ENCODE measurements at regions not wholly inside any gene's neighbourhood (a gene's known extent, or its start where the extent isn't known, plus 50 kb on each side); places are given as distances from the start of the nearest gene placed in this dataset.
"Not testable (repeated sequence)": the region's sequence is repeated elsewhere in the genome, so short reads cannot be mapped to it uniquely, and the experiment has no call there.

DNA sequence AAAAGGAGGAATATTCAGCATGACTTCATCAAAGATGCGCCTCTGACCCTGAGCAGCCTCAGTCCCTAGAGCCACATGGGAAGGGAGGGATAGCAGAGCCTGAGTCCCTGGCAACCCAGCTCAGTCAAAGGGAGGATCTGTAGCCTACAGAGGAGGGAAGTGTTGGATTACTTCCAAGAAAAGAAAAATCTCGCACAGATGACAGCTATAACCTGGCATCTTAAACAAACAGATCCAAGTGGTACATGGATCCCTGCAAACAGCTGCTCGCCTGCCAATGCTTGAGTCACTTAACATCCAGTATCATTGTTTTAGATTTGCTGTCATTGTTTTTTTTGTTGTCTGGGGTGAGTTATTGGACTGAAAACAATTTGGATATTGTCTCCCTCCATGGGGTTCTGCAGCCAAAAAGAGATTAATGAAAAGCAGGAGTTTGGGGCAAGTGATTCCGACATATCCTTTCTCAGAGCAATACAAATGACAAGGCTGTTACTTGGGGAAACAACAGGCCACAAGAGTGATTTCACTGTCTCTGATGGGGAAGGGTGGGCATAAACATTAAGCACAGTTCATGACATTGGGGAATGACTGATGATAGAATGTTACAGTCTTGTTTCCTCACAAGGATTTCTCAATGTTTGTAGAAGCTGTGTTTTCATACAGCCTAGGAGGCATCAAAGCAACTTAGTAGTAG is 153.5 kb upstream of the KIF2A start:
- Mint-ChIP-seq H3K36me3 (peaks cover 0 to 7% of the 10 kb centered on the region in 2 donors), H3K27ac (no peak overlapping the region), H3K9me3 (peaks cover 10 to 11% of the 10 kb centered on the region in 2 donors)
- ATAC-seq (no peak), DNase-seq (ENCODE audit: low spot score in 2 of 2) (no peak)

DNA sequence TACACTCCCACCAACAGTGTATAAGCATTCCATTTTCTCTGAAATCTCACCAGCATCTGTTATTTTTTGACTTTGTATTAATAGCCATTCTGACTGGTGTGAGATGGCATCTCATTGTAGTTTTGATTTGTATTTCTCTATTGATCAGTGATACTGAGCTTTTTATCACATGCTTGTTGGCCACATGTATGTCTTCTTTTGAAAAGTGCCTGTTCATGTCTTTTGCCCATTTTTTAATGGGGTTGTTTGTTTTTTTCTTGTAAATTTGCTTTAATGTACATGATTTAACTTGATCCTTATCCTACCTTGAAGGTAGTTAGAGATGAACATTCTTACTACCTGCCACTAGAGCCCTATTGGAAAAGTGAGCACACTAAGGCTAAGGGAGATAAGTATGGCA is 151.2 kb upstream of the KIF2A start:
- ATAC-seq (no peak), DNase-seq (ENCODE audit: low spot score in 2 of 2) (no peak)
- H3K9me3 Mint-ChIP-seq: peaks cover 10 to 17% of the 10 kb centered on the region in 2 donors
- no peak overlapping the region for H3K27ac Mint-ChIP-seq
- peaks cover 0 to 7% of the 10 kb centered on the region in 2 donors for H3K36me3 Mint-ChIP-seq

DNA sequence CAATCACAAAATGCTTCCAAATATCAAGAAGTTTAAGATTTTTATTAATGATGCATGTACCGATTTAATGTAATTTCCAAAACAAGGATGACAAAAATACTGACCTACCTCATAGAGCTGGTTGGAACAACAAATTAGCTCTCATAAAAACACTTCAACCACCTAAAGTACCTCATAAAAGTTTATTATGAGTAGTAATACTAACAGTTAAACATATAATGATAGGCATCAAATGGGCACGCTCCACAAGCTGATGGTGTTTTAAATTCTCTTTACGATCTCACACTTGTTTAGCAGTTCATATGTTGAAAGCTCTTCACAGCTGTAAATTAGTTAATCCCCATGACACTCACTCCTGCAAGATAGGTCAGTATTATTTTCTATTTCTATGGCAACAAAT is 150.0 kb upstream of the KIF2A start:
- DNase-seq (ENCODE audit: low spot score in 2 of 2): no peak
- no peak for ATAC-seq
- Mint-ChIP-seq H3K27ac (no peak overlapping the region), H3K36me3 (peaks cover 0 to 7% of the 10 kb centered on the region in 2 donors), H3K9me3 (peaks cover 10 to 17% of the 10 kb centered on the region in 2 donors)

DNA sequence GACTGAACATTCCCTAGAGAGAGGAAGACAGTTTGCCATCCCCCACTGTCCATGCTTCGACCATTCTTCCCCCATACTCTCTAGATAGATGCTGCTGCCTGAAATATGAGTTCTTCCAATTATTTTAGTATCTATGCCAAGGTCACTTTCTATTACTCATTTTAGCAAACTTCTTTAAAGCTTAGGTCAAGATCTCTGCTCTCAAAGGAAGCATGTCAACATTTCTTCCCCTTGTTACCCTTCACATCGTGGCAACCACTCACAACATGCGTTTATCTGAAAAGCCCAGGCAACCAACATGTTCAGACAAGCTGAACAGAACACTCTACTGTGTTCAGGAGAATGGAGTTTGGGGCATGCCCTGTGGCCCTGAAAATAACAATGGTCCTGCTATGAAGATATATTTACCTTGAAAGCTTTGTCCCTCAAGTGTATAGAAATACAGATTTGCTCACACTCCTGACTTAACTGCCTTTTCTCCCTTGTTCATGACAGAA is 138.4 kb upstream of the KIF2A start:
- Mint-ChIP-seq H3K27ac (no peak overlapping the region), H3K36me3 (no peaks in the 10 kb centered on the region), H3K9me3 (no peaks in the 10 kb centered on the region)
- DNase-seq (ENCODE audit: low spot score in 2 of 2) (no peak), ATAC-seq (no peak)

DNA sequence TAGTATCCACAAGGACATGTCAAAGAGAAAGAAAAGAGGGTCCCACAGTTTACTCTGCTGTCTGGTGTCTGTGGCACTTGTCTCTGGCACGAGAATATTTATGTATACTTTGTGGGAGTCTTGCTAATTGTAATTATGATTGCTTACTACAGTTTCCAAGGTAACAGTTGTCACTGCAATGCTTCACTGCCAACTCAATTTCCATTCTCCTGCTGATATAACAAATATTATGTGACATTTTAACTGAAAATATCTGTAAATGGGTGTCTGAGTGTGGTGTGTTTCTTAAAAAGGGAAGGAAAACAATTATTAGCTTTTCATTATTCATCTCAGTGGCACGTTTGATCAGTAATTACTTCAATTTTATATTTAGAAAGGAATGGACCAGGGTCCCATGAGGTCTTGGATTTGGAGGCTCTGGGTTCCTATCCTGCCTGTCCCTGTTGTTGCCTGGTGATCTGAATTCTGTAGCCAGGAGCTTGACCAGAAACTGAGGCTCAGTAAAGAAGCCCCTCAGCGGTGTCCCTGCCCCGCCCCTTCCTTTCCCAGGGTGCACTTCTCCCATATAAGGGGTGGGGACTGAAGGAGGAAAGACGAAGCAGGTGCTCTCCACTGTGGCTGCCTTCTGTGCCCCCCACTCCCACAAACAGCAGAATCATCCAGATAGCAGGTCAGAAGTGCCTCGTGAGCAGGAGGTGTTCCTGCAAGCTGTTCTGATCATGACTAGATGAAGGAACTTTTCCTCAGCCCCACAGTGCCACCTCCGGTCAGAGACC is 137.3 kb upstream of the KIF2A start:
- Mint-ChIP-seq H3K9me3 (no peaks in the 10 kb centered on the region), H3K27ac (no peak overlapping the region), H3K36me3 (no peaks in the 10 kb centered on the region)
- ATAC-seq (no peak), DNase-seq (ENCODE audit: low spot score in 2 of 2) (no peak)

DNA sequence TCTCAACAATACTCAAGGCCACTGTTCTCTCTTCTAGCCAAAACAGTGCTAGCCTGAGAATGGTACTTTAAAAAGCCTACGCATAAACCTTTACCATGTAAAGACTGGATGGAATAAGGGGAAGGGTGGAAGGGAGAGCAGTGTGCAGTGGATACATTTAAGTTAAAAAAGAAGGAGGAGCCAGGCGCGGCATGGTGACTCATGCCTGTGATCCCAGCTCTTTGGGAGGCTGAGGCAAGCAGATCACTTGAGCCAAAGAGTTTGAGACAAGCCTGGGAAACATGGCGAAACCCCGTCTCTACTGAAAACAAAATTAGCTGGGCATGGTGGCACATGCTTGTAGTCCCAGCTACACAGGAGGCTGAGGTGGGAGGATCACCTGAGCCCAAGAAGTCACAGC is 127.7 kb upstream of the KIF2A start:
- no peaks in the 10 kb centered on the region for H3K36me3 Mint-ChIP-seq
- ATAC-seq (no peak), DNase-seq (ENCODE audit: low spot score in 2 of 2) (no peak)
- no peaks in the 10 kb centered on the region for H3K9me3 Mint-ChIP-seq
- H3K27ac Mint-ChIP-seq: no peak overlapping the region

DNA sequence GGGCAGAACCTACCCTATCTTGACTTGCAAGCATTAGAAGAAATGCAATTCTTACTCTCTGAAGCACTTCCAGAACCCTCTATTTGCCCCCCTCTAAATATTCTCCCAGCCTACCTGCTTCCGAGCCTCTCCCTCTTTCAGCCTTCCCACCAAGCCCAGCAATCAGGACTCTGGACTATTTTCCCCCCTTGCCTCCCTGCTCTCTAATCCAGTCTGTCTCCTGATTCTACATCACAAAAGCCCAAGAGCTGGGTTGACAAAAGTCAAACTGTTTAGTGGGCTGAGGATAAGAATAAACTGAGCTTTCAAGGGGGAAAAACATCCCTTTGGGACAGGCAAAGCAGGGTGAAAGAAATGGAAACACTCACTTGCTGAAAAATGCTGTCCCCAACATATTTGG is 123.2 kb upstream of the KIF2A start:
- no peak for ATAC-seq
- Mint-ChIP-seq H3K9me3 (no peaks in the 10 kb centered on the region), H3K27ac (no peak overlapping the region), H3K36me3 (no peaks in the 10 kb centered on the region)
- no peak for DNase-seq (ENCODE audit: low spot score in 2 of 2)

DNA sequence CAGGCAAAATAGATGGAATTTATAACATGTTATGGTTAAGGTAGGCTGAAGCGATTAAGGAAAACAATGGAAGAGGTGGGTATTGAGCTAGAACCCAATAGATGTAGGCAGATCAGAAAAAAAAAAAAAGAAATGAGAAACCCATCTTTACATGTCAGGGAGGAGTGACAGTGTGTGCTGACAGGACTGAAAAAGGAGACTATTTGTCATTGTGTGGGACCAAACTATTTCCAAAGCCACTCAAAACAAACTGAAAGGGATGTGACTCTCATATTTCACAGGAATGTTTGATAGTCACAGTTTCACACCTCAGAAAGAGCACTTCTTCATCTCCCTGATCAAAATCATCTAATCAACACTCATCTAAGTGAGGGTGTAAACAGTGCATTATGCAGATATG is 122.3 kb upstream of the KIF2A start:
- peak in 1 of 2 donors; percentile 48 for ATAC-seq
- no peak for DNase-seq (ENCODE audit: low spot score in 2 of 2)
- no peak overlapping the region for H3K27ac Mint-ChIP-seq
- no peaks in the 10 kb centered on the region for H3K9me3 Mint-ChIP-seq
- H3K36me3 Mint-ChIP-seq: no peaks in the 10 kb centered on the region

DNA sequence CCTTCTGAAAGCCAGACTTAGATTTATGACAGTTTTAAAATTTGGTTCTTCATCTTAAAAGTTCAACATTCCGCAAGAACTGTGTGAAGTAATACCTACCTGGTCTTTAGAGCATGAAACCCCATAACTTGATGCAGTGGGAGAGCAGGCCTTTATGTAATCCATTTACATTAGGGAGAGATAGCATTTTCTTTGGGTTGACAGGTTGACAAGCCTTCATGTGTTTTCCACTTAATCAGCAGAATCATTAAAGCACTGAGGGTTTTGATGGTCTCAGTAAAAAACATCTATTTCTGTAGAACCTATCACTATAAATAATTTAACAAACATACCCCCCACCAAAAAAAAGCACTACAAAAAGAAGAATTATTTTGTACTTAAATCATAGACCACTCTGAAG is 121.6 kb upstream of the KIF2A start:
- no peak for DNase-seq (ENCODE audit: low spot score in 2 of 2)
- Mint-ChIP-seq H3K36me3 (no peaks in the 10 kb centered on the region), H3K9me3 (no peaks in the 10 kb centered on the region), H3K27ac (no peak overlapping the region)
- no peak for ATAC-seq

DNA sequence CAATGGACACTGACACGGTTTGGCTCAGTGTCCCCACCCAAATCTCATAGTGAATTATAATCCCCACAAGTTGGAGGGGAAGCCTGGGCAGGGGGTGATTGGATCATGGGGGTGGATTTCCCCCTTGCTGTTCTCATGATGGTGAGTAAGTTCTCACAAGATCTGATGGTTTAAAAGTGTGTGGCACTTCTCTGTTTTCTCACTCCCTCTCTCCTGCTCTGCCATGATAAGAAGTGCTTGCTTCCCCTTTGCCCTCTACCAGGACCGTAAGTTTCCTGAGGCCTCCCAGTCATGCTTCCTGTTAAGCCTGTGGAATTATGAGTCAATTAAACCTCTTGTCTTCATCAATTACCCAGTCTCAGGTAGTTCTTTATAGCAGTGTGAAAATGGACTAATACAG is 115.8 kb upstream of the KIF2A start:
- Mint-ChIP-seq H3K9me3 (peaks cover 9 to 11% of the 10 kb centered on the region in 2 donors), H3K27ac (no peak overlapping the region), H3K36me3 (peaks cover 8 to 9% of the 10 kb centered on the region in 2 donors)
- DNase-seq (ENCODE audit: low spot score in 2 of 2) (no peak), ATAC-seq (no peak)

DNA sequence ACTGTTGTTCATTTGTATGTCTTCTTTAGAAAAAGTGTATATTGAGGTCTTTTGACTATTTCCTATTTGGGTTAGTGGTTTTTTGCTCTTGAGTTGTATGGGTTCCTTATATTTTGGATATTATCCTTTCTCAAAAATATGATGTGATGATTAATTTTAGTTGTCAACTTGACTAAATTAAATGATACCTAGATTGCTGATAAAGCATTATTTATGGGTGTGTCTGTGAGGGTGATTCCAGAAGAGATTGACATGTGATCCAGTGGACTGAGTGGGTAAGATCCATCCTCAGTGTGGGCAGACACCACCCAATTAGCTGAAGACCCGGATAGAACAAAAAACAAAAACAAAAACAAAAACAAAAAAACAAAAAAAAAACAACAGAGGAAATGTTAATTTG is 115.1 kb upstream of the KIF2A start:
- peaks cover 9 to 11% of the 10 kb centered on the region in 2 donors for H3K9me3 Mint-ChIP-seq
- no peak overlapping the region for H3K27ac Mint-ChIP-seq
- DNase-seq (ENCODE audit: low spot score in 2 of 2): no peak
- no peak for ATAC-seq
- H3K36me3 Mint-ChIP-seq: peaks cover 8 to 9% of the 10 kb centered on the region in 2 donors

DNA sequence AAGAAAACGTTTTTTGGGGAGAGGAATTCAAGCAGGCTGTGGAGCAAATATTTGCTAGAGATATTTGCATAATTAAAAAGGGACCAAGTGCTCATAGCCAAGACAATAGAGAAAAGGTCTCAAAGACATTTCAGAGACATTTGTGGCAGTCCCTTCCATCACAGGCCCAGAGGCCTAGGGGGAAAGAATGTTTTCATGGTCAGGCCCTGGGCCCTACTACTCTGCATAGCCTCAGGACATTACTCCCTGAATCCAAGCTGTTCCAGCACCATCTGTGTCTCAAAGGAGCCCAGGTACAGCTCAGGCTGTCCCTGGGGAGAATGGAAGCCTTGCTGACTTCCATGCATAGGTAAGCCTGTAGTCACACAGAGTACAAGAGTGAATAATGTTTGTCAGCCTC is 113.0 kb upstream of the KIF2A start:
- H3K36me3 Mint-ChIP-seq: peaks cover 8 to 9% of the 10 kb centered on the region in 2 donors
- H3K9me3 Mint-ChIP-seq: peaks cover 9 to 11% of the 10 kb centered on the region in 2 donors
- no peak for ATAC-seq
- no peak for DNase-seq (ENCODE audit: low spot score in 2 of 2)
- no peak overlapping the region for H3K27ac Mint-ChIP-seq

DNA sequence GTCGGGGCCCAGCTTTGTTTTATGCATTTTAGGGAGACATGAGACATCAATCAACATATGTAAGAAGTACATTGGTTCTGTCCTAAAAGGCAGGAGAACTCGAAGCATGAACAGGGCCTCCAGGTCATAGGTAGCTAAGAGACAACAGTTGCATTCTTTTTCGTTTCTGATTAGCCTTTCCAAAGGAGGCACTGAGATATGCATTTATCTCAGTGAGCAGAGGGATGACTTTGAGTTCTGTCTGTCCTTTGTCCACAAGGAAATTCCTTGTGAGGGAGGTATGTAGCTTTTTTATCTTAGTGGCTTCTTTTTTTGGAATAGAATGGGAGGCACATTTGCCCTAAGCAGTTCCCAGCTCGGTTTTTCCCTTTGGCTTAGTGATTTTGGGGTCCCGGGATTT is 109.5 kb upstream of the KIF2A start:
- not testable (repeated sequence) for DNase-seq (ENCODE audit: low spot score in 2 of 2); H3K36me3 Mint-ChIP-seq; ATAC-seq

DNA sequence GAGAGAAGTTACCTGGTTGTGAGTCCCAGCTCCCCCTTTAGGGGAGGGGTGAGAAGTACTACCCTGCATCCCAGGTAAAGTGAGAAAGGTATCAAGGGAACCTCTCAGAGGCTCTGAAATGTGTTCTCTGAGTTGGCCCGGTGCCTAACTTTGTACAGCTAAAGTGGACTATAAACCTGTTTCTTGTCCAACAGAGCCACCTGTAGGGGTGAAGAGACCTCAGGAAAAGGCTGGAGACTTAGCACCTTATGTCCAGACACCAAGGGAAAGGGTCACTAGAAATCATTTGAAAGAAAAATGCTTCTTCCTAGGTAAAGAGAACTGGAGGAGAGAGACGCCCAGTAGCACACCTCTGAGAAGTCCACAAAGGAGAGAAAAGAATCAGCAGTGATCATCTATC is 108.3 kb upstream of the KIF2A start:
- Mint-ChIP-seq H3K36me3 (peaks cover under 1% of the 10 kb centered on the region in 2 donors), H3K27ac (no peak overlapping the region), H3K9me3 (peaks cover 2 to 3% of the 10 kb centered on the region in 2 donors)
- DNase-seq (ENCODE audit: low spot score in 2 of 2) (no peak), ATAC-seq (no peak)

More for the DNA sequence above, 109.5 kb upstream of the KIF2A start:
- H3K9me3 Mint-ChIP-seq: peaks cover 9 to 11% of the 10 kb centered on the region in 2 donors
- H3K27ac Mint-ChIP-seq: not testable (repeated sequence)

DNA sequence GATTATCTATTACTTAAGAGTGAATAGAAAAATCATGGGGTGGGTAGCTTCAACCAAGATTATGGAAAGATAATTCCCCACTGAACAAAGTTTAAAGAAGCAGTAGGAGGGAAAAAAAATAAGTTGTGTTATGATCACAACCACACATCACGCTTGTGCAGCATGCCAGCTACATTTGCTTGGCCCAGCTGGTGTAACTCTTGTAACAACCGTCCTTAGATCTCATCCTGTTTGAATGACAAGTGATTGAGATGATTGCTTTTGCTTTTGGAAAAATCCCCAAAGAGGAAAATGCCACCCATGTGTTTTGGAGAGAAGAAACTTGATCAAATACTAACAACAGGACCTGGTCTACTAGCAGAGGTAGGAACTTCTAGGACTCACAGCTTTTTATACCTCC is 107.6 kb upstream of the KIF2A start:
- Mint-ChIP-seq H3K27ac (no peak overlapping the region), H3K36me3 (no peaks in the 10 kb centered on the region), H3K9me3 (no peaks in the 10 kb centered on the region)
- no peak for ATAC-seq
- no peak for DNase-seq (ENCODE audit: low spot score in 2 of 2)

DNA sequence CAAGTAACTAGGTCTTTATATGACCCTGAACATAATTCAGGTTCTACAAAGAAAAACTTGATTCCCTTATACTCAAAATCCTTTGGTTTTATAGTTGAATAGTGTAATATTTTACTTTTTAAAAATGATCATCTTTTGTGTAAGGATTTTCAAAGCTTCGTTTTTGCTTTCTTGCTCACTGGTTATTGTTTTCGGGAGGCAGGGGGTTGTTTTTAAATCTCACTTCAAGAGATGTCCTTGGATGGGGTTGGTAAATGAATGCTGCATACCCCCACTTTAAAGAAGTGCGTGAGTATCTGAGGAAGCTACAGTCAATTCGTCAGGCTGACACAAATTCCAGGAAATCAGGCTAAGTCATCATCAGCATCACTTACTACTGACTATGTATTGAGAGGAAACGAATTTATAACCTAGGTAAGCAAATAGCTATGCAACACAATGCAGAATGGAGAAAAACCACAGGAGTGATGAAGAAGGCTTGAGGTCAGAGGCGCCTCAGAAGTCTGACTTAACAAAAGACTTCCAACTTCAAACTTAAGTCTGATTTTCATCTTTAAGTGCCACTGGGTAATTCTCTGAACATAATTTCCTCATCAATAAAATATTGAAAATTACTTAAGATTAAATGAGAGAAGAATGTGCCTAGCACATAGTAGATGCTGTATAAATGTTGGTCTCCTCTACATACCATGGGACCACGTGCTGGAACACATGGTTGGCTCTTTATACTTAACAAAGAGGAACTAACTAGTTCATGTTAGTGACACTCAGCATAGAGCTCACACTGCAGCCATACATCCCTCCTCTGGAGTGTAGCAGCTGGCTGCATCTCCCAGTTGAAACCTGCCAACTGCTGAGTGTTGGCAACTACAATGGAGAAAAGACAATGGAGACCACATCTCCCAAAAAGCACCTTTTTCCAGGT is 106.0 kb upstream of the KIF2A start:
- no peak overlapping the region for H3K27ac Mint-ChIP-seq
- ATAC-seq: peak; percentile 37 to 93
- no peak for DNase-seq (ENCODE audit: low spot score in 2 of 2)

More for the DNA sequence above, 106.0 kb upstream of the KIF2A start:
- no peaks in the 10 kb centered on the region for H3K36me3 Mint-ChIP-seq
- no peaks in the 10 kb centered on the region for H3K9me3 Mint-ChIP-seq

Data from activated naive CD4-positive, alpha-beta T cell treated with anti-CD3 and anti-CD28 coated beads, Interleukin-2, amount 50 U/mL, for 72 hours (primary cell).